ENCODE measurements at regions not wholly inside any gene's neighbourhood (a gene's known extent, or its start where the extent isn't known, plus 50 kb on each side); places are given as distances from the start of the nearest gene placed in this dataset.

DNA sequence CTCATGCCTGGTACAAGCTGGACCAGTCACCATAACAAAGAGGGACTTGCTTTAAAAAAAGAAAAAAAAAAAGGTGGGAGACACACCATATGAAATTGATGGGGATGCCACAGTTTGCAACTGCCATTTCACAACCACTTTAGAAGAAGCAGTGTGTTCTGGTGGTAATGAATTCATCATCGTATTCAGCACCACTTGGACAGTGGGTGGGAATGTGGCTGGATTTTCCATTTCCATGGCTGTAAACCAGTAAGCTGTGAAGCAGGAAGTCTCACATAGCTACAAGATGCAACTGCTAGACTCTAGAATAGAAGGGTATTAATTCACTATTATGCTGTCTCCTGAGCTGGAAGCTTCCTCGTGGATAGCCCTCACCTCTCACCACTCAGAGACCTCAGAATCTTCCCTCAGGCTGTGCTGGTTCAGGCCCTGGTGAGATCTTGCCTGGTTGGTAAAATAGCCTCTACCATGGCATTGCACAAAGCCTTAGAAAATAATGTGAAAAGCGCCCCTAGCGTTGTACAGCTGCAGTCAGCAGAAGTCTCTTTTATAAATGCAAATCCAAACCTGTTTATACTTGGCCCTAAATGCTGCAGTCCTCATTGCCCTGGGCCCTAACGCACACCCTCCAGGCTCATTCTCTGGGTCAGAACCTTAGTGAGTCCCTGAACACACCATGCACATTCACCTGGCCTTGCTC is 150.7 kb downstream of the KCTD15 start:
- no peaks in the 10 kb centered on the region for H3K27me3 ChIP-seq (replicated peaks; ENCODE audit: control insufficient read depth, insufficient read depth, low read length)
- peaks cover 9% of the 10 kb centered on the region for H3K9me3 Mint-ChIP-seq (ENCODE audit: unreplicated experiment)
- no peaks in the 10 kb centered on the region for H3K36me3 Mint-ChIP-seq (ENCODE audit: insufficient read depth, unreplicated experiment)
- no peak for DNase-seq
- 0 out of 2 replicates have a peak, but pooled peaks cover 7% of the 10 kb centered on the region for H3K9me3 ChIP-seq
- CTCF ChIA-PET = interaction anchor here (1.5 kb wide), 1 partner anchor 168 kb away, joined by 4 read pairs; no protein-coding TSS in a partner anchor
- H3K27ac Mint-ChIP-seq (ENCODE audit: unreplicated experiment) = no peak overlapping the region
- no peaks in the 10 kb centered on the region for H3K36me3 ChIP-seq (ENCODE audit: control insufficient read depth, insufficient read depth, low read length)
- no peak overlapping the region for H3K4me3 ChIP-seq (ENCODE audit: low read depth, low read length)
- H3K4me1 Mint-ChIP-seq (ENCODE audit: low read depth, unreplicated experiment) = no peaks in the 10 kb centered on the region
- TF ChIP-seq, protein P1, sequence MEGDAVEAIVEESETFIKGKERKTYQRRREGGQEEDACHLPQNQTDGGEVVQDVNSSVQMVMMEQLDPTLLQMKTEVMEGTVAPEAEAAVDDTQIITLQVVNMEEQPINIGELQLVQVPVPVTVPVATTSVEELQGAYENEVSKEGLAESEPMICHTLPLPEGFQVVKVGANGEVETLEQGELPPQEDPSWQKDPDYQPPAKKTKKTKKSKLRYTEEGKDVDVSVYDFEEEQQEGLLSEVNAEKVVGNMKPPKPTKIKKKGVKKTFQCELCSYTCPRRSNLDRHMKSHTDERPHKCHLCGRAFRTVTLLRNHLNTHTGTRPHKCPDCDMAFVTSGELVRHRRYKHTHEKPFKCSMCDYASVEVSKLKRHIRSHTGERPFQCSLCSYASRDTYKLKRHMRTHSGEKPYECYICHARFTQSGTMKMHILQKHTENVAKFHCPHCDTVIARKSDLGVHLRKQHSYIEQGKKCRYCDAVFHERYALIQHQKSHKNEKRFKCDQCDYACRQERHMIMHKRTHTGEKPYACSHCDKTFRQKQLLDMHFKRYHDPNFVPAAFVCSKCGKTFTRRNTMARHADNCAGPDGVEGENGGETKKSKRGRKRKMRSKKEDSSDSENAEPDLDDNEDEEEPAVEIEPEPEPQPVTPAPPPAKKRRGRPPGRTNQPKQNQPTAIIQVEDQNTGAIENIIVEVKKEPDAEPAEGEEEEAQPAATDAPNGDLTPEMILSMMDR (IDR thresholded peaks at IDR 0.05; ENCODE audit: insufficient read depth in 1 of 2, low read depth in 1 of 2, low read length in 1 of 2, severe bottlenecking in 1 of 2, unreplicated experiment in 1 of 2) = no peak
- POLR2A ChIA-PET = no interaction called here
- H3K4me1 ChIP-seq = 0 out of 2 replicates have a peak, but pooled peaks cover 8% of the 10 kb centered on the region
- no peaks in the 10 kb centered on the region for H3K27me3 Mint-ChIP-seq (ENCODE audit: insufficient read depth, unreplicated experiment)
- no peak overlapping the region for H3K4me3 Mint-ChIP-seq (ENCODE audit: unreplicated experiment)
- BruUV-seq (replicated peaks) = no TSS peak
- intact Hi-C loops (cut with micrococcal nuclease; ENCODE audit: unreplicated experiment) = no loop called here

DNA sequence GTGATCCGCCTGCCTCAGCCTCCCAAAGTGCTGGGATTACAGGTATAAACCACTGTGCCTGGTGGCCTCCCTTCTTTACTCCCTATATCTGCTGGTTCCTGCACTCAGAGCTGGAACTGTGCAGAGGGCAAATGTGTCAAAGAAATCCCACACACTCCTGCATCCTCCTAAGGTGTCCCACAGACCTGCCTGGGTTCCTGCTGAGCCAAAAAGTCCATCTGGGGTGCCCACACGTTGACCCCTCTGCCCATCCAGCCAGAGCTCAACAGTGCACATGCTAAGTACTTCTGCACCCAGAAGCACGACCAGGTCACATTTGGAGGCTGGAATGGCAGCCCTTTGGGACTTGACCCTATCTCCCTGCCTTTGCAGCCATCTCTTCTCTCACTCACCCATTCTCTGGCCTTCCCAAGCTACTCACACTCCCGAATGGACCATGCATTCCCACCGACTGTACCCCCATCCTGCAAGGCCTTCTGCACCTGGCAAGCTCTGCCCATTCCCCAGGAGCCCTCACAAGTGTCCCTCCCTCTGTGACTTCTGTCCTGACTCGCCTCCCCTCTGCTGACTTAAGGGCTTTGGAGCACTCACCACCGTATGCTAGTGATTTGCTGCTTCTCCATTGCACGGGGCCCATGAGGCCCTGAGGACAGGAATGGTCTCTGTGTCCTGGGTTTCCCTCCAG is 152.1 kb downstream of the KCTD15 start:
- Histone ChIP-seq H3K36me3 (ENCODE audit: control insufficient read depth, insufficient read depth, low read length) (no peaks in the 10 kb centered on the region), H3K4me1 (0 out of 2 replicates have a peak, but pooled peaks cover 8% of the 10 kb centered on the region), H3K9me3 (0 out of 2 replicates have a peak, but pooled peaks cover 7% of the 10 kb centered on the region), H3K4me3 (ENCODE audit: low read depth, low read length) (no peak overlapping the region), H3K27me3 (replicated peaks; ENCODE audit: control insufficient read depth, insufficient read depth, low read length) (no peaks in the 10 kb centered on the region; the same call in none of the 2 replicates)
- TF ChIP-seq, protein P1 (IDR thresholded peaks at IDR 0.05; ENCODE audit: insufficient read depth in 1 of 2, low read depth in 1 of 2, low read length in 1 of 2, severe bottlenecking in 1 of 2, unreplicated experiment in 1 of 2) = no peak
- Mint-ChIP-seq H3K4me3 (ENCODE audit: unreplicated experiment) (no peak overlapping the region), H3K27ac (ENCODE audit: unreplicated experiment) (no peak overlapping the region), H3K4me1 (ENCODE audit: low read depth, unreplicated experiment) (no peaks in the 10 kb centered on the region), H3K27me3 (ENCODE audit: insufficient read depth, unreplicated experiment) (no peaks in the 10 kb centered on the region), H3K36me3 (ENCODE audit: insufficient read depth, unreplicated experiment) (no peaks in the 10 kb centered on the region), H3K9me3 (ENCODE audit: unreplicated experiment) (peaks cover 9% of the 10 kb centered on the region)
- CTCF ChIA-PET = interaction anchor here (0.6 kb wide), 1 partner anchor 605 kb away, joined by 3 read pairs; no protein-coding TSS in a partner anchor
- DNase-seq = no peak
- no TSS peak for BruUV-seq (replicated peaks)
- intact Hi-C loops (cut with micrococcal nuclease; ENCODE audit: unreplicated experiment) = no loop called here
- POLR2A ChIA-PET = no interaction called here

DNA sequence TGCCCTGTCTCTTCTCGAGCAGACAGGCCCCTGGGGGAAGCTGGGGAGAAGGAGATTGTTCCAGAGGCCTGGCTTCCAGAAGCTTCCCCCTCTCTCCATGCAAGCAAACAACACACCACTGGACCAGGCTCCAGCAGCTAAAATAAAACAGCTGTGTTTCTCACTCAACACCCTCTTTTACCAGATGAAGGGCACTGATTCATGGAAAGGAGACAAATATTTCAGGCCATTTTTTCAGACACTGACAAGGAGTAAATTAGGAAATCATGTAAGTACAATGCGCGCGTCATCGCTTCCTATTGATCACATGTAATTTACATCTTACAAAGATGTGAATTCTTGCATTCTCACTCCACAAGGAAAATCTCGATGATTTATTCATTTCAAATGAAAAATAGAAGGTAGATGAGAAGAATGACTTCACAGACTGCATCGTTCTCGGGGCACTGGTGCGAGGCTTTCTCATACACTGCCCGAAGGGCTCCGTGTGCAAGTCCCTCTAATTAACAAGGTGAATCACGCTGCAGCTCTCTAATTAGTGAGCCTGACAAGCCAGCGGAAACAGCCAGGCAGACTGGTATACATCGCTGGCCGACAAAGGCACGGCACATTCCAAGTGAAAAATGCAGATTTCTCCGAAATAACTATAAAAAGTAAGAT is 153.6 kb downstream of the KCTD15 start:
- H3K4me1 Mint-ChIP-seq (ENCODE audit: low read depth, unreplicated experiment) = no peaks in the 10 kb centered on the region
- no TSS peak for BruUV-seq (replicated peaks)
- no peaks in the 10 kb centered on the region; the same call in none of the 2 replicates for H3K27me3 ChIP-seq (replicated peaks; ENCODE audit: control insufficient read depth, insufficient read depth, low read length)
- H3K36me3 Mint-ChIP-seq (ENCODE audit: insufficient read depth, unreplicated experiment) = no peaks in the 10 kb centered on the region
- H3K27me3 Mint-ChIP-seq (ENCODE audit: insufficient read depth, unreplicated experiment) = peaks cover 6% of the 10 kb centered on the region
- POLR2A ChIA-PET = no interaction called here
- H3K4me1 ChIP-seq = 0 out of 2 replicates have a peak, but pooled peaks cover 8% of the 10 kb centered on the region
- TF ChIP-seq, protein P1 (IDR thresholded peaks at IDR 0.05; ENCODE audit: insufficient read depth in 1 of 2, low read depth in 1 of 2, low read length in 1 of 2, severe bottlenecking in 1 of 2, unreplicated experiment in 1 of 2) = no peak
- intact Hi-C loops (cut with micrococcal nuclease; ENCODE audit: unreplicated experiment) = no loop called here
- CTCF ChIA-PET = no interaction called here
- peaks cover 9% of the 10 kb centered on the region for H3K9me3 Mint-ChIP-seq (ENCODE audit: unreplicated experiment)
- H3K9me3 ChIP-seq = 0 out of 2 replicates have a peak, but pooled peaks cover 7% of the 10 kb centered on the region
- H3K4me3 Mint-ChIP-seq (ENCODE audit: unreplicated experiment) = no peak overlapping the region
- H3K27ac Mint-ChIP-seq (ENCODE audit: unreplicated experiment) = no peak overlapping the region
- no peaks in the 10 kb centered on the region for H3K36me3 ChIP-seq (ENCODE audit: control insufficient read depth, insufficient read depth, low read length)
- DNase-seq = no peak
- H3K4me3 ChIP-seq (ENCODE audit: low read depth, low read length) = no peak overlapping the region

All from Caco-2 (cell line).